Superior temporal gyrus (tissue), 1 donor: ENCODE measurements at regions not wholly inside any gene's neighbourhood (a gene's known extent, or its start where the extent isn't known, plus 50 kb on each side); places are given as distances from the start of the nearest gene placed in this dataset.
A peak's percentile ranks its signal among the peaks of the same experiment; 100 is the strongest.
"Not testable (repeated sequence)": the region's sequence is repeated elsewhere in the genome, so short reads cannot be mapped to it uniquely, and the experiment has no call there.

ENCODE experiments used
- DNase-seq: peaks from one replicate; pipeline ENCODE4 v3.0.0-alpha.2; 2016; ENCODE audit errors: extremely low spot score

DNA sequence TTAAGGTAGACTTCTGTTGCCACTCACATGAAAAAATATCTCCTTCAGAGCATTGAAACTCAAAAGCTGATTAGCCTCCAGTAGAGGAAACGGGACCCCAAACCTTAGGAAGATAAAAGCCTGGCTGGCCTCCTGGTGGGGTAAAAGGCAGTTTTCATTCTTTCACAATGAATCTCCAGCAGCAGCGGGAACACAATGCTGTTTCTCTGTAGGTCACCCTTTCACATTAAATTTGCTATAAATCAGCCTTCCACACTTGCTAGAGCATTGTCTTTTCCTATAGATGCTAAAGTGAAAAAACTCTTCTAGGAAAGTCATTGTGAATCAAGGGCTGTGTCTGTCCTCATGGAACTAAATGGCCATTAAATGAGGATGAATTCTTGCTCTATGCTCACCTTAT, 207.3 kb upstream of the MAGEB2 start:
- DNase-seq = no peak

DNA sequence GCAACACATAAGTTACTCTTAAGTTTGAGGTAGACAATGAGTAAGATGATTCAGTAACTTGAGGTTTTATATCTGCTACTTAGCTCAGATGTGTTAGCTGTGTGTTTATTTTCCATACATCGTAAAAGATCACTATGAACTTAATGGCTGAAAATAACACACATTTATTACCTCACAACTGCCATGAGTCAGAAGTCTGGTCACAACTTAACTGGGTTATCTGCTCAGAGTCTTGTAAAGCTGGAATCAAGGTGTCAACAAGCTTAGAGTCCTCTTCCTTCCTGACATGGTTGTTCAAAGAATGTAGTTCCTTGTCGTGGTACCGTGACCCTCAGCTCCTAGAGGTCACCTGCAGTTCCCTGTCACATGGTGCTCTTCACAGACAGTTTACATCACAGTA, 204.9 kb upstream of the MAGEB2 start:
- no peak for DNase-seq

- DNase-seq = no peak
Observed at GRCh38 chrX:30015440-30015839, 199.9 kb upstream of the MAGEB2 start.

GRCh38 chrX:30027636-30028035, 187.7 kb upstream of the MAGEB2 start:
- DNase-seq = no peak

GRCh38 chrX:30036406-30036805, 179.0 kb upstream of the MAGEB2 start:
- DNase-seq = not testable (repeated sequence)

DNA sequence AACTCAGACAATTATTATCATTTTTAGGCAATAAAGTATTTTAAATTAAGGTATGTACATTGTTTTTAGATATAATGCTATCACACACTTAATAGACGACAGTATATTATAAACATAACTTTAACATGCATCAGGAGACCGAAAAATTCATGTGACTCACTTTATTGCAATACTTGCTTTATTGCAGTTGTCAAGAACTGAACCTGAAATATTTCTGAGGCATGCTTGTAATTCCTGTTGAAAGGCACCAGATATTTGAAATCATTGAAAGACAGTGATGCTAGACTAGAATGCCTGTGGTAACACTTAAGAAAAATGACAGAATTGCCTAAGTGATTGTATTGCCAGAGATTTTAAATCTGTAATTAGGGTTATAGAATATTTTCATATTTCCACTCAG, 175.6 kb upstream of the MAGEB2 start:
- no peak for DNase-seq

DNA sequence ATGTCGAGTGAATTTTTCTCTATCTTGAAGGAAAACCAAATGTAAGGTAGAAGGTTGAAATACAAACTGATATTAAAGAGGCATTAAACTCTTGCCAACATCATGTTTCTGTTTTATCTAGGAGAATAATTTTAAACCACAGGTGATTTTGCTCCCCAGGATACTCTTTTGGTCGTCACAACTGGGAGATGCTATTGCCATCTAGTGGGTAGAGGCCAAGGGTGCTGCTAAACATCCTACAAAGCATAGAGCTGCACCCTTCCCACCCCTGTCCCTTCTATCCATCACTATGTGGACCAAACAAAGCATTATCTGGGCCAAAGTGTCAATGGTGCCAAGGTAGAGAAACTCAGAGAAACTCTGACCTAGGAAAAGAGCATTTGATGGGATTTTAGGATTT, 154.6 kb upstream of the MAGEB2 start:
- peak; percentile 33 for DNase-seq

DNA sequence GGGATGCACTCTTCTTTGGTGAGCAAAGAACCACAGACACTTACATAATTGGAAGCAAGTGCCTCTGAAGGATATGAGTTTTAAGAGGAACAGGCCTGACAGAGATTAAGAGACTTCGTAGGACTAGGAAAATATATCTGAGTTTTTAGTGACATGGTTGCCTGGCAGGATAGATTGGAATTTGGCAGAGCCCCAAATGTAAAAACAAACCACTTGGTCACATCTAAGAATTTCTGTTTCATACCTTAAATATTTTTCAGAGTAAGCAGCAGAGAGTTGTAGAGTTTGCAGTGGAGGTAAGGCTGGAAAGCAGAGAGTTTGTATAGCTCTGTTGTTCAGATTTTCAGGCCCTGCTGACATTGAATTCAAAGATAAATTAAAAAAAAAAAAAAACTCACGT, 150.1 kb upstream of the MAGEB2 start:
- DNase-seq = no peak

GRCh38 chrX:30067677-30068076, 147.7 kb upstream of the MAGEB2 start:
- no peak for DNase-seq

DNA sequence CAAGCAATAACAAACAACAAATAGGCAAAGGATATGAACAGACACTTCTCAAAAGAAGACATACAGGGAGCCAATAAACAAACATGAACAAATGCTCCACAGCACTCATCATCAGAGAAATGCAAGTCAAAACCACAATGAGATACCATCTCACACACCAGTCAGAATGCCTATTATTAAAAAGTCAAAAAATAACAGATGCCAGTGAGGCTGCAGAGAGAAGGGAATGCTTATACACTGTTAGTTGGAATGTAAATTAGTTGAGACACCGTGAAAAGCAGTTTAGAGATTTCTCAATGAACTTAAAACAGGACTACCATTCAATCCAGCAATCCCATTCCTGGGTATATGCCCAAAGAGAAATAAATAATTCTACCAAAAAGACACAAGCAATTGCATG, 129.8 kb upstream of the MAGEB2 start:
- DNase-seq = no peak

- no peak for DNase-seq
Observed at GRCh38 chrX:30111431-30111830, 103.9 kb upstream of the MAGEB2 start.

GRCh38 chrX:30141966-30142365, 73.4 kb upstream of the MAGEB2 start:
- peak; percentile 14 for DNase-seq

GRCh38 chrX:30144221-30144620, 71.1 kb upstream of the MAGEB2 start:
- no peak for DNase-seq

GRCh38 chrX:30144971-30145731, 70.2 kb upstream of the MAGEB2 start:
- DNase-seq = no peak

DNA sequence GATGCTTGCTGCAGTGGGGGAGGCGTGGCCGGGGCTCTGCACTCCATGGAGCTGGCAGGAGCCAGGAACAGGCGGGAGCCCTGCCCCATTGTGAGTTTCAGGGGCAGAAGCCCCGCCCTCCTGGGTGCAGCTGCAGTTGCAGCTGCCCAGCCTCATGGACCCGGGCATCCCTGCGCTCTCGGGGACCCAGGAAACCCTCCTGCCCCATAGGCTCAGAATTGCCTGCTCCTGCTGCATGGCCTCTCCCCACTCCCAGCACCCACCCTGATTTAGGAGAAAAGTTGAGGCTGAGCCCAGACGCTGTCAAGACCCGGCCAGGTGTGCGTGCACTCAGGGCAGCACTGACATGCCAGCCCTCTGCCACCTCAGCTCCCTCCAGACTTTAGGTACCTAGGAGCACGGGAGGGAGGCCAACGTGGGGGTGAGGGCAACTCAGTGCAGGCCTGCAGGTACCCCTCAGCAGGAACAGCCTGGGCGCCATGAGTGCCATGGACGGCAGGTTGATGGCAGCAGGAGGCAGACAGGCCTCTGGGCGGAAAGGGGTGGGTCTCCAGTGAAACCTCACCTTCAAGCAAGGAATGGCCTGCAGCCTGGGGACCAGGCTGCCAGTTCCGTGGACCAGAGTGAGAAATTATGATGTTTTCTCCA, 67.2 kb upstream of the MAGEB2 start:
- no peak for DNase-seq

- not testable (repeated sequence) for DNase-seq
Observed at GRCh38 chrX:30149206-30149605, 66.2 kb upstream of the MAGEB2 start.

DNA sequence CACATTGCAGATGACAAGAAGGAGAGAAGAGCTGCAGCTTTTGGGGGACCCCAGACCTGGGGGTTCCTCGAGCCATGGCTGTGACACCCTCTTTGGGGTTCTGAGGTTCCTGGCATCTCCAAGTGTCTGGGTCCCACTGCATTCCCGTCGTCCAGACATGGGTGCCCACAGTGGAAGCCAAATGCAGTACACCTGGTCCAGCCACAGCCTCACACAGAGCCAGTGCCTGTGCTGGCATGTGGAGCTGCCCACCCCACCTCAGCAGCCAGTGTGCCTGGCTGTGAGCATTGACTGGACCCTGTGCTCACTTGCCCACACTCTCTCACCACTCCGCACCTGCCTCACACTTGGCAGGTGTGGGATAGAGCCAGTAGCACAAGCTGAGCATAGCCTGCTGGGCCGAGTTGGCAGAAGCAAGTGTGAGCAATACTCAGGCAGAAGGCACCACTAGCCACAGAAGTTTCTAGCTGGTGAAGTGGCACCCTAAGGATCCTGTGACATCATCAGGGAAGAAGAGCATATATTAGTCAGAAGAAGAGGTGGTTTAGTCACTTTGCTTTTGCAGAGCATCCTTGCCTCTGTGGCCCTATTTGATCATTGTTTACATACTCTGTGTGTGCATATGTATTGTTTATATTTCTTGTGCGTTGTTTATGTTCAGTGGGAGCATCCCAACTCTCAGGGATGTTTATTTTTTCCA, 65.0 kb upstream of the MAGEB2 start:
- no peak for DNase-seq

DNA sequence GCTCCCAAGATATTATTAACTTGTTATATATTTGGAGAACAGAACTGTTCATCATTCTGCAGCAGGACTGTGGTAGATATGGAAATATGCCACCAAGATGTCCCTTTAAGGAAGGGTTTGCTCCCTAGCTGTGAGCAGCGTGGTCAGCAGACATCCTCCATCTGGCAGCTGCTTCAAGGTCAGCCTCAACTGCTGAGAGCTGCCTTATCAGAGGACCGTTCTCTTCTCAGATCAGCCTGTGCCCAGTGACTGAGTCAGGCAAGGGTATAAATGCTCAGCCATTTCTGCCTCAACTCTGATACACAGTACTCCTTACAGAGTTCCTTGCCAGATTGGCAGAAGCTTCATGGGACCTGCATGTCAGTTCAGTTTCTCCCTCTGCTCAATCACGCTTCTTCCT, 63.4 kb upstream of the MAGEB2 start:
- no peak for DNase-seq

GRCh38 chrX:30153175-30153880, 62.0 kb upstream of the MAGEB2 start:
- DNase-seq = no peak

DNA sequence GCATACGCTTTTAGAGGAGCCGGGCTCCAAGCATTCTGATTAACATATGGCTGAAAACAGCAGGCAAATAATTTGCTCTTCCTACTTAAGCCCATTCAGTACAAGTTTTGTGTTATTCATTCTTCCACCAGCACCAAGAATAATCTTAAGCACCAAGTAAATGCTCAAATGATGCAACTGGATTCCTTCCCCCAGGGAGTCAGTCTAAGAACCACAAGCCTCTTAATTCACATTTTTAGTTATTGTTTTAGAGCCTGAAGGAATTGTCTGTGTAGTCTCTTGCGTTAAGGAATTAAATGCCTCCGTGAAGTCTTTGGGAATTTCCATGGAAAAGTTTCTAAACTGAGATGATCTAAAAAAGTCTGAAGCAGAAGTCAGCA, 61.5 kb upstream of the MAGEB2 start:
- DNase-seq = no peak

GRCh38 chrX:30156009-30156408, 59.4 kb upstream of the MAGEB2 start:
- no peak for DNase-seq

DNA sequence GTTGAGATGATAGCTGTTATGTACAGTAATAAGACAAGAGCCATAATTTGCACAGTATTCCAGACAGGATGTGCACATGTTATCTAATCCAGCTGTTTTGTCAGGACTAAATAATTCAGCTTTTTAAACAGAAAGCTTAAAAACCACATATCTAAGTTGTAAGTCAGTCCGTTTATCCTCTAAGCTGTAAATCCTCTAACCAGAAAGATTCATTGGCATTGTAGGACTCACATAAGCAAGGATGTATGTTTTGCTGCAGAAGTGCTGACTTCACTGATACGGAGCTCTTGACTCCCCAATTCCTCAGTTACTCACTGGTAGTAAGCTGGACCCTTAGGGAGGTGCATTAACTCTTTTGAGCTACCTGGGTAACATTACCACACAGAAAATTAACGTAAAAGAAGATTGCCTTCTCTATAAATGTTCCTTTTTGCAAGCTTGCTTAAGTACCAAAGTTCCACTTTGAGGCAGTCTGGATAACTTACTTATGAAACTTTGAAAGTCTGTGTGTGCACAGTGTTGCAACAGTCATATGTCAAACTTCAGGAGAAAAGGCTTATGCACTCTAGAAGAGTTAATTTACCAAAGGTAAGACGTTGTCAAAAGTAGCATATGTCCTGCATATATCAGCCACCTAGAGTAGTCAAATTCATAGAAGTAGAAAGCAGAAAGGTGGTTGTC, 58.3 kb upstream of the MAGEB2 start:
- DNase-seq = no peak
